Breast epithelium (tissue), 4 donors: ENCODE measurements at regions not wholly inside any gene's neighbourhood (a gene's known extent, or its start where the extent isn't known, plus 50 kb on each side); places are given as distances from the start of the nearest gene placed in this dataset.

Experiments
- DNase-seq, 2 donors: peaks; one replicate each; pipeline ENCODE4 v3.0.0-alpha.2; 2019; ENCODE audit warnings: low spot score in 2 of 2
- H3K27ac ChIP-seq, 2 donors: fragments of 200-600 bp; sonication (generic) in 1 of 2; one replicate each; pipeline ENCODE4 v1.5.1; 2016 to 2019; ENCODE audit warnings: mild to moderate bottlenecking in 1 of 2
- H3K27me3 ChIP-seq, 2 donors: fragments of 200-600 bp; sonication (generic) in 1 of 2; one replicate each; pipeline versions ENCODE4 v1.5.1 to v1.6.0; 2017 to 2019; ENCODE audit warnings: control low read depth in 1 of 2, mild to moderate bottlenecking in 1 of 2
- H3K36me3 ChIP-seq: fragments of 200-600 bp; one replicate; pipeline ENCODE4 v1.5.1; 2019
- H3K4me1 ChIP-seq, 2 donors: fragments of 200-600 bp; sonication (generic); one replicate each; pipeline ENCODE4 v1.5.1; 2016 to 2019; ENCODE audit warnings: control low read depth in 1 of 2
- H3K4me3 ChIP-seq, 3 donors: fragments of 200-600 bp; sonication (generic); 1 replicate in 2 of 3; 2 replicates in 1 of 3; pipeline ENCODE4 v1.5.1; 2016 to 2019; ENCODE audit warnings: mild to moderate bottlenecking in 3 of 3, moderate library complexity in 2 of 3
- H3K9me3 ChIP-seq, 2 donors: fragments of 200-600 bp; sonication (generic) in 1 of 2; one replicate each; pipeline ENCODE4 v1.5.1; 2016 to 2019; ENCODE audit warnings: control low read depth in 1 of 2
- CTCF ChIP-seq, 3 donors: fragments of 450-650 bp; IDR thresholded peaks; one replicate each; pipeline ENCODE4 v1.5.1; 2016 to 2017; ENCODE audit warnings: antibody characterized with exemption in 3 of 3, mild to moderate bottlenecking in 3 of 3, moderate library complexity in 3 of 3
- POLR2A ChIP-seq: fragments of 450-650 bp; IDR thresholded peaks from one replicate; pipeline ENCODE4 v1.6.1; 2016; ENCODE audit warnings: antibody characterized with exemption, mild to moderate bottlenecking, moderate library complexity
- POLR2AphosphoS5 ChIP-seq, 3 donors: sonication (generic); formaldehyde crosslinking; IDR thresholded peaks; one replicate each; pipeline ENCODE4 v1.6.1; 2017; ENCODE audit warnings: antibody characterized with exemption in 3 of 3
- intact Hi-C: fragments of 100-400 bp; cut with DNase I; formaldehyde crosslinking; loops from one replicate; pipeline ENCODE4 v1.15.1; 2023; ENCODE audit warnings: low total_unique reads

DNA sequence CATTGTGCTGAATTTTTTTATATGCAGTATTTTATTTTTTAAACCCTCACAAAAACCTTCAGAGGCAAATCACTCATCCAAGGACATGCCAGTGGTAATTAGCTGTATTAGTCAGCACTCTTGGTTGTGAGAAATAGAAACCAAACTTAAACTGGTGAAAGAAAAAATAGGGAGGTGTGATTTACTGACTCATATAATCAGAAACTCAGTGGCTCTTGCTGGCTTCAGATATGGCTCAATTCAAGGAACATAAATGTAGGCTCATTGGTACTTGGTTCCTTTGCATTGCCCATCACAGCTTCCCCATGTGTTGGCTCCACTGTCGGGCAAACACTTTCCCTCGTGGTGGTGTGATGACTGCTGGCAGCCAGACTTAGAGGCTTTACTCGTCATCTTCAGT is 497.2 kb downstream of the MAT2B start:
- no peaks in the 10 kb centered on the region for H3K4me1 ChIP-seq
- no peak for DNase-seq
- H3K27ac ChIP-seq, result no peak overlapping the region
- H3K36me3 ChIP-seq, result no peaks in the 10 kb centered on the region
- no peaks in the 10 kb centered on the region for H3K27me3 ChIP-seq
- no peaks in the 10 kb centered on the region for H3K9me3 ChIP-seq
- TF ChIP-seq CTCF (IDR thresholded peaks at IDR 0.05) (no peak), POLR2AphosphoS5 (IDR thresholded peaks at IDR 0.05) (no peak), POLR2A (no peak)
- no peak overlapping the region for H3K4me3 ChIP-seq
- intact Hi-C loops, result no loop called here

DNA sequence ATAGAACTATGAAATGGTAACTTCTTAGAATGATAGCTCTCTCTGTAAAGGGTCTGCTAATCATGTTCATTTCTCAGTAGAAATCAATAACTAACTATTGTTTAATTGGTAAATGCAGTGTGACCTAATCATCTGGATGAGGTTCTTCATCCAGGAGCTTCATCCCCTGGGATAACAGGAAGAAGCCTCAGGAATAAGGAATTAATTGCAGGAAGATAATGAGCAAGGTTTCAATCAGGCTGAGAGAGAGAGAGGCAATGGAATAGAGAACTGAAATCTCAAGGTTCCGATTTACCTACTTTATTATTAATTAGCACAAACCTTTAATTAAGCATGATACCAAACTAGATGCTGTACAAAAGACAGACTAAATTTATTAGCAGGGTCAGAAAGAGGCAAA is 499.7 kb downstream of the MAT2B start:
- Histone ChIP-seq H3K36me3 (no peaks in the 10 kb centered on the region), H3K27me3 (no peaks in the 10 kb centered on the region), H3K27ac (no peak overlapping the region), H3K4me1 (no peaks in the 10 kb centered on the region), H3K4me3 (no peak overlapping the region), H3K9me3 (no peaks in the 10 kb centered on the region)
- TF ChIP-seq POLR2A, result no peak
- no peak for TF ChIP-seq CTCF (IDR thresholded peaks at IDR 0.05)
- no peak for TF ChIP-seq POLR2AphosphoS5 (IDR thresholded peaks at IDR 0.05)
- DNase-seq, result no peak
- intact Hi-C loops, result no loop called here

DNA sequence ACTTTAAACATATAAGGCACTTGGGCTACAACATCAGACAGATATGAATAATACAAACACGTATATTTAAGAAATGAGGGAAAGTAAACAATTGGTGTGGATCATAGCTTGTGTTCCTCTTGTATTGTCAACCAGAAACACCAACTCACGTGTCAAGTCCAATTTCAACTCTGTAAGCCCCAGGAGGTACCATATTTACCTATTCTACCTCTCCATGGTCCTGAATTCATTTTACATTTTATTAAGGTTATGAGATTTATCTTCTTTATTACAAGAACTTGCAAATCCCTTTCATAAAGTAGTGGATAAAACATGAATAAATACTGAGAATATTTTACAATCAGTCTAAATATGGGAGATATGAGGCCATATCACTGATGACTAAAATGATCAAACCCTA is 501.6 kb downstream of the MAT2B start:
- TF ChIP-seq POLR2A (no peak), POLR2AphosphoS5 (IDR thresholded peaks at IDR 0.05) (no peak), CTCF (IDR thresholded peaks at IDR 0.05) (no peak)
- no peak for DNase-seq
- Histone ChIP-seq H3K36me3 (no peaks in the 10 kb centered on the region), H3K27me3 (peaks cover 0 to 3% of the 10 kb centered on the region in 2 donors), H3K4me1 (no peaks in the 10 kb centered on the region), H3K4me3 (no peak overlapping the region), H3K9me3 (no peaks in the 10 kb centered on the region), H3K27ac (no peak overlapping the region)
- intact Hi-C loops, result no loop called here

DNA sequence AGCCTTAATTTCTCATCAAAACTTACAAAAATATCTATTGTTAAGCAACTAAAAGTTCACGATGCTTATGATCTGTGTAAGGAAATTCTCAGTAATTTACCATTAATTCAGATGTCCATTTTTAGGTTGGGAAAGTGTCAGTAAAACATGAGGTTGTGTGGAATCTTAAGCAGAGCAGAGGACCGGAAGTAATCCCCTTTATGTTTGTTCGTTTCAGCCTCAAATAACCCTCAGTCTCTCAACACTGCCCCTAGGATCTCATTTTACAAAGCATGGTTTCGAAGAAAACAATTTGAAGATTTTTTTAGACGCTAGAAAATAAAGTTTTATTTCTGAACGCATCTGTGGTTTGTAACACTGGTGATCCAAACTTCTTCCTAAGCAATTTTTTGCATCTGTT is 504.2 kb downstream of the MAT2B start:
- H3K27ac ChIP-seq, result no peak overlapping the region
- H3K36me3 ChIP-seq, result no peaks in the 10 kb centered on the region
- no peak for TF ChIP-seq CTCF (IDR thresholded peaks at IDR 0.05)
- no peak for TF ChIP-seq POLR2AphosphoS5 (IDR thresholded peaks at IDR 0.05)
- no peak for TF ChIP-seq POLR2A
- no peak overlapping the region for H3K4me3 ChIP-seq
- DNase-seq, result no peak
- H3K4me1 ChIP-seq, result no peaks in the 10 kb centered on the region
- H3K27me3 ChIP-seq, result peaks cover 0 to 3% of the 10 kb centered on the region in 2 donors
- H3K9me3 ChIP-seq, result no peaks in the 10 kb centered on the region
- intact Hi-C loops, result no loop called here

- intact Hi-C loops, result no loop called here
- no peak for TF ChIP-seq POLR2A
- no peak for TF ChIP-seq CTCF (IDR thresholded peaks at IDR 0.05)
- no peak for TF ChIP-seq POLR2AphosphoS5 (IDR thresholded peaks at IDR 0.05)
- no peaks in the 10 kb centered on the region for H3K9me3 ChIP-seq
- H3K27me3 ChIP-seq, result peaks cover 0 to 3% of the 10 kb centered on the region in 2 donors
- no peak overlapping the region for H3K27ac ChIP-seq
- H3K36me3 ChIP-seq, result no peaks in the 10 kb centered on the region
- H3K4me3 ChIP-seq, result no peak overlapping the region
- no peak for DNase-seq
- H3K4me1 ChIP-seq, result no peaks in the 10 kb centered on the region
These were observed 505.5 kb downstream of the MAT2B start for GRCh38 chr5:164010900-164011299.
